ENCODE measurements at regions not wholly inside any gene's neighbourhood (a gene's known extent, or its start where the extent isn't known, plus 50 kb on each side); places are given as distances from the start of the nearest gene placed in this dataset.
"Not testable (repeated sequence)": the region's sequence is repeated elsewhere in the genome, so short reads cannot be mapped to it uniquely, and the experiment has no call there.

- DNase-seq = no peak
These were observed 180.6 kb upstream of the RNPC3 start for GRCh38 chr1:103344930-103345329.

GRCh38 chr1:103341377-103341880 lies 184.1 kb upstream of the RNPC3 start:
- no peak for DNase-seq

- DNase-seq = no peak
These were observed 187.7 kb upstream of the RNPC3 start for GRCh38 chr1:103337779-103338178.

- DNase-seq = peak; percentile 21
These were observed 189.1 kb upstream of the RNPC3 start for GRCh38 chr1:103336408-103336807.

GRCh38 chr1:103333141-103333540 lies 192.4 kb upstream of the RNPC3 start:
- no peak for DNase-seq

GRCh38 chr1:103327054-103327719 lies 198.3 kb upstream of the RNPC3 start:
- DNase-seq = no peak

- no peak for DNase-seq
These were observed 198.9 kb upstream of the RNPC3 start for GRCh38 chr1:103326595-103326994.

- DNase-seq = no peak
These were observed 201.5 kb upstream of the COL11A1 start for GRCh38 chr1:103309786-103310185.

- DNase-seq = no peak
These were observed 199.4 kb upstream of the COL11A1 start for GRCh38 chr1:103307751-103308150.

GRCh38 chr1:103283841-103284669 lies 175.7 kb upstream of the COL11A1 start:
- no peak for DNase-seq

- no peak for DNase-seq
These were observed 175.0 kb upstream of the COL11A1 start for GRCh38 chr1:103283371-103283770.

- DNase-seq = no peak
These were observed 167.4 kb upstream of the COL11A1 start for GRCh38 chr1:103275725-103276124.

GRCh38 chr1:103274886-103275285 lies 166.6 kb upstream of the COL11A1 start:
- DNase-seq = no peak

- no peak for DNase-seq
These were observed 164.8 kb upstream of the COL11A1 start for GRCh38 chr1:103273106-103273505.

GRCh38 chr1:103271471-103271870 lies 163.1 kb upstream of the COL11A1 start:
- not testable (repeated sequence) for DNase-seq

- DNase-seq = no peak
These were observed 159.6 kb upstream of the COL11A1 start for GRCh38 chr1:103267893-103268292.

GRCh38 chr1:103267266-103267665 lies 158.9 kb upstream of the COL11A1 start:
- DNase-seq = no peak

GRCh38 chr1:103266036-103266435 lies 157.7 kb upstream of the COL11A1 start:
- DNase-seq = no peak

- no peak for DNase-seq
These were observed 157.2 kb upstream of the COL11A1 start for GRCh38 chr1:103265551-103265950.

- no peak for DNase-seq
These were observed 151.7 kb upstream of the COL11A1 start for GRCh38 chr1:103259982-103260381.

GRCh38 chr1:103256490-103256889 lies 148.2 kb upstream of the COL11A1 start:
- DNase-seq = no peak

GRCh38 chr1:103254691-103255090 lies 146.4 kb upstream of the COL11A1 start:
- DNase-seq = no peak

- peak; percentile 25 for DNase-seq
These were observed 142.1 kb upstream of the COL11A1 start for GRCh38 chr1:103250441-103250861.

Data from retina (tissue), 1 donor.